ENCODE measurements at regions not wholly inside any gene's neighbourhood (a gene's known extent, or its start where the extent isn't known, plus 50 kb on each side); places are given as distances from the start of the nearest gene placed in this dataset.

DNA sequence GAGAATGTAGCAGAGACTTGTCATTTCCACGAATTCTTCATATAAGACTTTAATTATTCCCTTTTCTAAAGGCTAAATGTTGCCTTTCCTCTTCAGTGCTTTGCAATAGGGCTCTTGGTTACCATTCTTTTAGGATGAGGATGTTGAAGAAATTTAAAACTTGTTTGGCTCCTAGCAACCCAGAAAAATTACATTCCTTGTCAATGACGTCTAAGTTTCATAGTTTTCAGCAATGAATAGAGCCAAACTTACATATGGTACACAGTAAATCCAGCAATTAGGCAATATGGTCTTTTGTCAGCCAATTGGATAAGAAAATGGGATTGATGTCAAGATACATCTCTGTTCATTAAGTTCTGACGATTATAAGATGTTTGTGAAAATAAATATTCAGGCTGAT is 1639.6 kb upstream of the PCDH10 start:
- Histone ChIP-seq H3K36me3 (no peaks in the 10 kb centered on the region), H3K4me3 (no peak overlapping the region), H3K4me1 (no peaks in the 10 kb centered on the region), H3K27me3 (ENCODE audit: low read depth) (no peaks in the 10 kb centered on the region), H3K9me3 (no peaks in the 10 kb centered on the region), H3K27ac (no peak overlapping the region)
- no peak for DNase-seq
- TF ChIP-seq, protein P1, sequence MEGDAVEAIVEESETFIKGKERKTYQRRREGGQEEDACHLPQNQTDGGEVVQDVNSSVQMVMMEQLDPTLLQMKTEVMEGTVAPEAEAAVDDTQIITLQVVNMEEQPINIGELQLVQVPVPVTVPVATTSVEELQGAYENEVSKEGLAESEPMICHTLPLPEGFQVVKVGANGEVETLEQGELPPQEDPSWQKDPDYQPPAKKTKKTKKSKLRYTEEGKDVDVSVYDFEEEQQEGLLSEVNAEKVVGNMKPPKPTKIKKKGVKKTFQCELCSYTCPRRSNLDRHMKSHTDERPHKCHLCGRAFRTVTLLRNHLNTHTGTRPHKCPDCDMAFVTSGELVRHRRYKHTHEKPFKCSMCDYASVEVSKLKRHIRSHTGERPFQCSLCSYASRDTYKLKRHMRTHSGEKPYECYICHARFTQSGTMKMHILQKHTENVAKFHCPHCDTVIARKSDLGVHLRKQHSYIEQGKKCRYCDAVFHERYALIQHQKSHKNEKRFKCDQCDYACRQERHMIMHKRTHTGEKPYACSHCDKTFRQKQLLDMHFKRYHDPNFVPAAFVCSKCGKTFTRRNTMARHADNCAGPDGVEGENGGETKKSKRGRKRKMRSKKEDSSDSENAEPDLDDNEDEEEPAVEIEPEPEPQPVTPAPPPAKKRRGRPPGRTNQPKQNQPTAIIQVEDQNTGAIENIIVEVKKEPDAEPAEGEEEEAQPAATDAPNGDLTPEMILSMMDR (IDR thresholded peaks at IDR 0.05), result no peak
- no peak for ATAC-seq
- intact Hi-C loops (cut with DNase I), result no loop called here

DNA sequence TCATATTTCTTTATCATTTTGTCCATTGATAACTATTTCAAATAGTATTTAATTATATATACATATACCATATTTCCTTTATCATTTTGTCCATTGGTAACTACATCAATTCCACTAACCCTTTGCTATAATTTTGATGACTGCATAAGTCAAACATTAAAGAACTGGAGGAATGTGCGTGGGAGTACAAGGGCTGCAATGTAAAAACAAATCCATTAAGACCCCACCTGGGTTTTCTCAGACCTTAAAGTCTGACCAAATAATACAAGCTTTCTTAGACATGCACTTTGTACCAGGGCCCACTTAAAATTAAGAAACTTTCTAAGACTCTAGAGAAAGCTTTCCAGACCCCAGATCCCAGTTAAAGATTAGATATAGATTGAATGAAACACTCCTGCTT is 1622.4 kb upstream of the PCDH10 start:
- TF ChIP-seq, protein P1 (IDR thresholded peaks at IDR 0.05), result no peak
- DNase-seq (no peak), ATAC-seq (no peak)
- no peaks in the 10 kb centered on the region for H3K27me3 ChIP-seq (ENCODE audit: low read depth)
- no peaks in the 10 kb centered on the region for H3K9me3 ChIP-seq
- no peak overlapping the region for H3K27ac ChIP-seq
- no peaks in the 10 kb centered on the region for H3K36me3 ChIP-seq
- intact Hi-C loops (cut with DNase I), result no loop called here
- H3K4me3 ChIP-seq, result no peak overlapping the region
- H3K4me1 ChIP-seq, result no peaks in the 10 kb centered on the region

DNA sequence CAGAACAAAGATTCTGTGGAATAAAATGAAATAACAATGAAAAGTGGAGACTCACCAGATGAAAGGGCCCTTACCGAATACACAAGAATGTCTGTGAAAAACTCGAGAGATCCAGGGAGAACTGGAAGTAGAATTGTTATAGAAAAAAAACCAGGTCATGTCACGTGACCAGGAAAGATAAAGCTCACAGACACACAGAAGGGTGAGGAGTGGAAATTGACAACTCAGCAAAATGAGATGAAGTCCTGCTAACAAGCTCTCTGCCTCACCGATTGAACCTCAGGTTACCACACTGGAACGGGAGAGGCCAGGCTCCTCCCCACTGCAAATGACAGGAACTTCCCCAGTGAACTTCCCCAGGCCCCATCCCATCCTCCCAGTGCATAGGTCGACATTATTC is 1618.0 kb upstream of the PCDH10 start:
- ATAC-seq, result no peak
- TF ChIP-seq, protein P1 (IDR thresholded peaks at IDR 0.05), result no peak
- no peaks in the 10 kb centered on the region for H3K4me1 ChIP-seq

DNA sequence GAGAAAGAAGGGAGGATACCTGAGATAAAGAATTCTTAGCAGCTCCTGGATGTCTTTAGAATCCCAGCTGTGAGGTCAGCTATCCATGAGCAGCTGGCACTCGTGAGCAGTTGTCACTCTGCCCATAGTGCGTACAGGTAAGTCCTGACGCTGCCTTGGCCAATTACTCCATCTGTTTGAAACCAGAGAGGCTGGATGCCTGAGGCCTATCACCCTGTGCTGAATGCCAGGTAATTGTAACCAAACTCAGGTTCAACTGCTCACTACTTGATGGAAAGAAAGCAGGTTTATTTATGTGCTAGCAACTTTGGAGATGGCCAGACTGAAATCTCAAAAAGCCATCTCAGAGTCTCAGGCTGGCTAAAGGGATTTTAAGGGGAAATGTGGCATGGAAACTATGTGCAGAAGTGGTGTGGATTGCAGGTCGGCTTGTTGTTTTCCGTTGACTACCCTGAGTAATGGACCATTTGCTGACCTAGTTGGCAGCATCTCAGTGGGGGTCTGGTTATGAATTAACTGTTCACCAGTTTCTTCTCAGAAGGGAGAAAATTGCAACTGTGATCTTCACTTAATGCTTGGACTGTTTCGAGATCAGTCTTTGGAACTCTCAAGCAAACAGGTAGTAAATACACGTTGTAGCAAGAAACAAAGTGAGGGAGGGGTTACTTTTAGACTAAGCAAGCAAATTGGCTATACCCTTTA is 1614.0 kb upstream of the PCDH10 start:
- Histone ChIP-seq H3K9me3 (no peaks in the 10 kb centered on the region), H3K4me3 (no peak overlapping the region), H3K27me3 (ENCODE audit: low read depth) (no peaks in the 10 kb centered on the region), H3K36me3 (no peaks in the 10 kb centered on the region), H3K27ac (no peak overlapping the region), H3K4me1 (no peaks in the 10 kb centered on the region)
- DNase-seq, result no peak
- TF ChIP-seq, protein P1 (IDR thresholded peaks at IDR 0.05), result no peak
- ATAC-seq, result no peak
- intact Hi-C loops (cut with DNase I), result no loop called here

More for the DNA sequence above, 1618.0 kb upstream of the PCDH10 start:
- Histone ChIP-seq H3K36me3 (no peaks in the 10 kb centered on the region), H3K9me3 (no peaks in the 10 kb centered on the region), H3K4me3 (no peak overlapping the region), H3K27me3 (ENCODE audit: low read depth) (no peaks in the 10 kb centered on the region), H3K27ac (no peak overlapping the region)
- no peak for DNase-seq
- intact Hi-C loops (cut with DNase I), result no loop called here

DNA sequence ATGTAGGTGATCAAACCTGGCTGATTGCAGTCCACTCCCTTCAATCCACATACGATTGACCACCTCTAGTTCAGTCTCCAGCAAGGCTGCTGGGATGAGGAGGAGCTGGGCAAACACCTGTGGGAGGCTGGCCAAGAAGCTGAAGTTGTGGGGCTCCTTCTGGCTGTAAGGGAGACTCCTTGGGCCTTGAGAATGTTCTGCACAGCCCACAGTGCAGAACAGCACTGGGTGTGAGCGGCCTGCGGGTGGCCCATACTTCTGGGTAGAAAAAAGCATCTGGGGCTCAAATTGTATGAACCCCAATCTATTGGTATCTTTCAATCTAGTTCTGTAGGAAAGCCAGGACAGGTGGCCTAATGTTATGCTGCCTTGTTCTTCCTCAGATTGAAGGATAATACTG is 1608.8 kb upstream of the PCDH10 start:
- Histone ChIP-seq H3K9me3 (no peaks in the 10 kb centered on the region), H3K27ac (no peak overlapping the region), H3K36me3 (no peaks in the 10 kb centered on the region), H3K4me1 (no peaks in the 10 kb centered on the region), H3K27me3 (ENCODE audit: low read depth) (no peaks in the 10 kb centered on the region), H3K4me3 (no peak overlapping the region)
- TF ChIP-seq, protein P1 (IDR thresholded peaks at IDR 0.05), result no peak
- no peak for ATAC-seq
- no peak for DNase-seq
- intact Hi-C loops (cut with DNase I), result no loop called here

Measured in lower lobe of right lung (tissue), 2 donors.